Loucy (cell line): ENCODE measurements at regions not wholly inside any gene's neighbourhood (a gene's known extent, or its start where the extent isn't known, plus 50 kb on each side); places are given as distances from the start of the nearest gene placed in this dataset.
"Not testable (repeated sequence)": the region's sequence is repeated elsewhere in the genome, so short reads cannot be mapped to it uniquely, and the experiment has no call there.

Source experiments
- H2AFZ ChIP-seq: fragments of 200-600 bp; sonication (generic); 2 replicates; pipeline ENCODE4 v1.6.0; 2016; ENCODE audit warnings: antibody characterized with exemption, mild to moderate bottlenecking, low read length, moderate library complexity
- H3F3A ChIP-seq: fragments of 200-600 bp; 2 replicates; pipeline ENCODE4 v1.6.0; 2016; ENCODE audit warnings: antibody characterized with exemption, low read depth, mild to moderate bottlenecking
- H3K27me3 ChIP-seq: fragments of 200-600 bp; sonication (generic); 2 replicates; pipeline ENCODE4 v1.6.1; 2014; ENCODE audit warnings: low read length, mild to moderate bottlenecking; ENCODE audit not compliant: insufficient read depth, poor library complexity, severe bottlenecking
- H3K36me3 ChIP-seq: fragments of 200-600 bp; sonication (generic); 2 replicates; pipeline ENCODE4 v1.6.1; 2016; ENCODE audit warnings: low read length; ENCODE audit not compliant: insufficient read depth
- H3K4me1 ChIP-seq: fragments of 200-600 bp; sonication (generic); 2 replicates; pipeline ENCODE4 v1.5.1; 2014; ENCODE audit warnings: low read length, mild to moderate bottlenecking; ENCODE audit not compliant: insufficient read depth, poor library complexity, severe bottlenecking
- H3K4me2 ChIP-seq: fragments of 200-600 bp; sonication (generic); 2 replicates; pipeline ENCODE4 v1.6.0; 2014; ENCODE audit warnings: antibody characterized with exemption, low read length, low read depth, mild to moderate bottlenecking; ENCODE audit not compliant: poor library complexity, severe bottlenecking
- H3K4me3 ChIP-seq: fragments of 200-600 bp; sonication (generic); 2 replicates; pipeline ENCODE4 v1.5.1; 2014; ENCODE audit warnings: low read length, mild to moderate bottlenecking, mixed read lengths; ENCODE audit not compliant: poor library complexity, severe bottlenecking
- H3K79me2 ChIP-seq: fragments of 200-600 bp; sonication (generic); 2 replicates; pipeline ENCODE4 v1.6.1; 2014; ENCODE audit warnings: low read length; ENCODE audit not compliant: insufficient read depth
- H3K9ac ChIP-seq: fragments of 200-600 bp; sonication (generic); 2 replicates; pipeline ENCODE4 v1.6.0; 2014; ENCODE audit warnings: mild to moderate bottlenecking, low read depth, low read length, moderate library complexity; ENCODE audit not compliant: poor library complexity, severe bottlenecking
- H3K9me2 ChIP-seq: fragments of 200-600 bp; sonication (generic); replicated peaks from 2 replicates; pipeline ENCODE4 v1.6.1; 2016; ENCODE audit warnings: low read depth, low read length, mixed read lengths
- H3K9me3 ChIP-seq: fragments of 200-600 bp; sonication (generic); 2 replicates; pipeline ENCODE4 v1.6.1; 2014; ENCODE audit warnings: mild to moderate bottlenecking, antibody characterized with exemption, low read length, low read depth; ENCODE audit not compliant: insufficient read depth
- H4K20me1 ChIP-seq: fragments of 200-600 bp; sonication (generic); 2 replicates; pipeline ENCODE4 v1.6.0; 2014; ENCODE audit warnings: antibody characterized with exemption, low read length, mild to moderate bottlenecking; ENCODE audit not compliant: insufficient read depth, poor library complexity, severe bottlenecking
- CTCF ChIP-seq: fragments of 200-600 bp; sonication (generic); conservative IDR thresholded peaks from 2 replicates; pipeline ENCODE4 v1.5.1; 2014; ENCODE audit warnings: mild to moderate bottlenecking, antibody characterized with exemption, low read length
- EZH2phosphoT487 ChIP-seq: fragments of 200-600 bp; IDR thresholded peaks from 2 replicates; pipeline ENCODE4 v1.6.1; 2018; ENCODE audit warnings: antibody characterized with exemption, mild to moderate bottlenecking, moderate library complexity, borderline replicate concordance

GRCh38 chr12:107864235-107864634 is 89.7 kb downstream of the ASCL4 start:
- Histone ChIP-seq H4K20me1 (no peaks in the 10 kb centered on the region), H3K9me3 (no peaks in the 10 kb centered on the region), H3K4me3 (no peak overlapping the region), H3K36me3 (no peaks in the 10 kb centered on the region), H3K4me2 (no peak overlapping the region), H2AFZ (no peak overlapping the region), H3K9ac (no peak overlapping the region), H3K9me2 (no peaks in the 10 kb centered on the region), H3K4me1 (no peaks in the 10 kb centered on the region), H3K79me2 (no peaks in the 10 kb centered on the region), H3F3A (no peaks in the 10 kb centered on the region), H3K27me3 (no peaks in the 10 kb centered on the region)
- TF ChIP-seq EZH2phosphoT487: no peak
- no peak for TF ChIP-seq CTCF

GRCh38 chr12:107864727-107865126 is 90.2 kb downstream of the ASCL4 start:
- not testable (repeated sequence) for H3K9me2 ChIP-seq, H2AFZ ChIP-seq, H4K20me1 ChIP-seq, H3K36me3 ChIP-seq, H3K4me1 ChIP-seq, H3K9me3 ChIP-seq, H3K9ac ChIP-seq, H3K4me3 ChIP-seq, H3K79me2 ChIP-seq, H3K27me3 ChIP-seq, H3F3A ChIP-seq, H3K4me2 ChIP-seq

- no peaks in the 10 kb centered on the region for H3K27me3 ChIP-seq
- no peaks in the 10 kb centered on the region for H3K9me3 ChIP-seq
- no peaks in the 10 kb centered on the region for H3K79me2 ChIP-seq
- H2AFZ ChIP-seq: no peak overlapping the region
- H4K20me1 ChIP-seq: no peaks in the 10 kb centered on the region
- H3K36me3 ChIP-seq: no peaks in the 10 kb centered on the region
- H3K4me2 ChIP-seq: no peak overlapping the region
- no peaks in the 10 kb centered on the region for H3K4me1 ChIP-seq
- no peak overlapping the region for H3K9ac ChIP-seq
- H3K9me2 ChIP-seq: no peaks in the 10 kb centered on the region
- H3K4me3 ChIP-seq: no peak overlapping the region
- H3F3A ChIP-seq: no peaks in the 10 kb centered on the region
- peak; percentile 34; the same call in 1 of the 2 replicates for TF ChIP-seq CTCF
- TF ChIP-seq EZH2phosphoT487: no peak
Measured at GRCh38 chr12:107873223-107873622, 98.7 kb downstream of the ASCL4 start.

- TF ChIP-seq CTCF: no peak
- TF ChIP-seq EZH2phosphoT487: no peak
- Histone ChIP-seq H4K20me1 (no peaks in the 10 kb centered on the region), H3K9me2 (no peaks in the 10 kb centered on the region)
Measured at GRCh38 chr12:107875786-107876185, 101.3 kb downstream of the ASCL4 start.

More at GRCh38 chr12:107875786-107876185, 101.3 kb downstream of the ASCL4 start:
- H3K27me3 ChIP-seq: no peaks in the 10 kb centered on the region
- H3K4me2 ChIP-seq: no peak overlapping the region
- H2AFZ ChIP-seq: no peak overlapping the region
- no peaks in the 10 kb centered on the region for H3F3A ChIP-seq
- H3K9me3 ChIP-seq: no peaks in the 10 kb centered on the region
- no peaks in the 10 kb centered on the region for H3K36me3 ChIP-seq
- no peak overlapping the region for H3K9ac ChIP-seq
- H3K4me1 ChIP-seq: no peaks in the 10 kb centered on the region
- H3K4me3 ChIP-seq: no peak overlapping the region
- no peaks in the 10 kb centered on the region for H3K79me2 ChIP-seq
